ENCODE measurements at regions not wholly inside any gene's neighbourhood (a gene's known extent, or its start where the extent isn't known, plus 50 kb on each side); places are given as distances from the start of the nearest gene placed in this dataset.

DNA sequence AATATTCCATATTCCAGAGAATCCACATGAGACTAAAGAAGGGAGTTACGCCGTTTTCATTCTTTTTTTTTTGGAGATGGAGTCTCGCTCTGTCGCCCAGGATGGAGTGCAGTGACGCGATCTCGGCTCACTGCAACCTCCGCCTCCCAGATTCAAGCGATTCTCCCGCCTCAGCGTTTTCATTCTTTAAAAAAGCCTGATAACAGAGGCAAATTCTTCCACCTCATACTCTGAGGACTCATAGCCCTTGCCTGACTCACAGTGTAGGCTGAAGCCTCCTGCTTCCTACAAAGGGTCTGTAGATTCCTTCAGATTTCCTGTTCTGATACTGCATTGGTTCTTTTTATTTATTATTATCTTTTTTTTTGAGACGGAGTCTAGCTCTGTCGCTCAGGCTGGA is 210.5 kb downstream of the SH3BGRL start:
- TF ChIP-seq EZH2 (optimal IDR thresholded peaks at IDR 0.05; ENCODE audit: low read depth, low read length) (no peak), EZH2phosphoT487 (IDR thresholded peaks at IDR 0.05; ENCODE audit: low read length) (no peak)
- TF ChIP-seq, protein P1, sequence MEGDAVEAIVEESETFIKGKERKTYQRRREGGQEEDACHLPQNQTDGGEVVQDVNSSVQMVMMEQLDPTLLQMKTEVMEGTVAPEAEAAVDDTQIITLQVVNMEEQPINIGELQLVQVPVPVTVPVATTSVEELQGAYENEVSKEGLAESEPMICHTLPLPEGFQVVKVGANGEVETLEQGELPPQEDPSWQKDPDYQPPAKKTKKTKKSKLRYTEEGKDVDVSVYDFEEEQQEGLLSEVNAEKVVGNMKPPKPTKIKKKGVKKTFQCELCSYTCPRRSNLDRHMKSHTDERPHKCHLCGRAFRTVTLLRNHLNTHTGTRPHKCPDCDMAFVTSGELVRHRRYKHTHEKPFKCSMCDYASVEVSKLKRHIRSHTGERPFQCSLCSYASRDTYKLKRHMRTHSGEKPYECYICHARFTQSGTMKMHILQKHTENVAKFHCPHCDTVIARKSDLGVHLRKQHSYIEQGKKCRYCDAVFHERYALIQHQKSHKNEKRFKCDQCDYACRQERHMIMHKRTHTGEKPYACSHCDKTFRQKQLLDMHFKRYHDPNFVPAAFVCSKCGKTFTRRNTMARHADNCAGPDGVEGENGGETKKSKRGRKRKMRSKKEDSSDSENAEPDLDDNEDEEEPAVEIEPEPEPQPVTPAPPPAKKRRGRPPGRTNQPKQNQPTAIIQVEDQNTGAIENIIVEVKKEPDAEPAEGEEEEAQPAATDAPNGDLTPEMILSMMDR (IDR thresholded peaks at IDR 0.05; ENCODE audit: low read length), result no peak

Data from MM.1S (cell line).